Parathyroid adenoma (tissue), 2 donors: ENCODE measurements at regions not wholly inside any gene's neighbourhood (a gene's known extent, or its start where the extent isn't known, plus 50 kb on each side); places are given as distances from the start of the nearest gene placed in this dataset.

Experiments used
- H2AFZ ChIP-seq: fragments of 300-600 bp; sonication (generic); one replicate; pipeline ENCODE4 v1.7.0; 2017; ENCODE audit warnings: antibody characterized with exemption, mild to moderate bottlenecking
- H3K27ac ChIP-seq: fragments of 300-600 bp; sonication (generic); one replicate; pipeline ENCODE4 v1.7.0; 2017
- H3K27me3 ChIP-seq: fragments of 300-600 bp; sonication (generic); one replicate; pipeline ENCODE4 v1.7.0; 2017; ENCODE audit warnings: low read length; ENCODE audit not compliant: control insufficient read depth, insufficient read depth
- H3K36me3 ChIP-seq: fragments of 300-600 bp; sonication (generic); one replicate; pipeline ENCODE4 v1.7.0; 2017; ENCODE audit warnings: low read length; ENCODE audit not compliant: control insufficient read depth, insufficient read depth
- H3K4me1 ChIP-seq: fragments of 300-600 bp; sonication (generic); one replicate; pipeline ENCODE4 v1.7.0; 2017; ENCODE audit warnings: control low read depth
- H3K4me2 ChIP-seq: fragments of 300-600 bp; sonication (generic); one replicate; pipeline ENCODE4 v1.7.0; 2017; ENCODE audit warnings: low read length
- H3K4me3 ChIP-seq: fragments of 300-600 bp; sonication (generic); one replicate; pipeline ENCODE4 v1.7.0; 2017; ENCODE audit warnings: low read depth, low read length
- H3K79me2 ChIP-seq: fragments of 300-600 bp; sonication (generic); one replicate; pipeline ENCODE4 v1.7.0; 2017; ENCODE audit warnings: control low read depth
- H3K9ac ChIP-seq: fragments of 300-600 bp; sonication (generic); one replicate; pipeline ENCODE4 v1.7.0; 2017; ENCODE audit warnings: mild to moderate bottlenecking
- H3K9me3 ChIP-seq: fragments of 300-600 bp; sonication (generic); one replicate; pipeline ENCODE4 v1.7.0; 2017; ENCODE audit warnings: low read length; ENCODE audit not compliant: control insufficient read depth
- TF ChIP-seq, protein P1 (sequence below): fragments of 300-600 bp; sonication (generic); IDR thresholded peaks from one replicate; pipeline ENCODE4 v1.7.0; 2017; ENCODE audit warnings: antibody characterized with exemption, mild to moderate bottlenecking
- donor health status: primary hyperparathyroidism.

DNA sequence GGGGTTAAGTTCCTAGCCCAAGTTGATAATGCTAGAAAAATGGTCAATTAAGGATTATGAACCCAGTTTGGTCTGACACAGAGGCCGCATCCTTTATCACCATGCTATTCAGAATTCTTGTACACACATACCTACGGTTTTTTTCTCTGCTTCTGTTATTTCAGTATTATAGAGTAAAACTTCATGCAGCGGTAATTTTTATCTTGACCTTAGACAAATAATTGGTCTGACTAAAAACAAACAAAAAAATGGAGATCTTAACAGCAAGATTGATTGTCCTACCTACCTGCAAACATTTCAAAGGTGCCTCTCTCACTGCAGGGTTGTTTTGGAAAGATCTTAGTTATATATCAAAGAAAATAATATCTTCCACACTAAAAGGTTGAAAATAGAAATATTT lies 201.9 kb upstream of the PRICKLE1 start:
- H3K4me2 ChIP-seq = no peak overlapping the region
- H3K9me3 ChIP-seq = no peaks in the 10 kb centered on the region
- no peaks in the 10 kb centered on the region for H3K4me1 ChIP-seq
- H3K27me3 ChIP-seq = no peaks in the 10 kb centered on the region
- H3K9ac ChIP-seq = no peak overlapping the region
- H3K79me2 ChIP-seq = no peaks in the 10 kb centered on the region
- no peaks in the 10 kb centered on the region for H3K36me3 ChIP-seq
- TF ChIP-seq, protein P1, sequence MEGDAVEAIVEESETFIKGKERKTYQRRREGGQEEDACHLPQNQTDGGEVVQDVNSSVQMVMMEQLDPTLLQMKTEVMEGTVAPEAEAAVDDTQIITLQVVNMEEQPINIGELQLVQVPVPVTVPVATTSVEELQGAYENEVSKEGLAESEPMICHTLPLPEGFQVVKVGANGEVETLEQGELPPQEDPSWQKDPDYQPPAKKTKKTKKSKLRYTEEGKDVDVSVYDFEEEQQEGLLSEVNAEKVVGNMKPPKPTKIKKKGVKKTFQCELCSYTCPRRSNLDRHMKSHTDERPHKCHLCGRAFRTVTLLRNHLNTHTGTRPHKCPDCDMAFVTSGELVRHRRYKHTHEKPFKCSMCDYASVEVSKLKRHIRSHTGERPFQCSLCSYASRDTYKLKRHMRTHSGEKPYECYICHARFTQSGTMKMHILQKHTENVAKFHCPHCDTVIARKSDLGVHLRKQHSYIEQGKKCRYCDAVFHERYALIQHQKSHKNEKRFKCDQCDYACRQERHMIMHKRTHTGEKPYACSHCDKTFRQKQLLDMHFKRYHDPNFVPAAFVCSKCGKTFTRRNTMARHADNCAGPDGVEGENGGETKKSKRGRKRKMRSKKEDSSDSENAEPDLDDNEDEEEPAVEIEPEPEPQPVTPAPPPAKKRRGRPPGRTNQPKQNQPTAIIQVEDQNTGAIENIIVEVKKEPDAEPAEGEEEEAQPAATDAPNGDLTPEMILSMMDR = no peak
- H2AFZ ChIP-seq = no peak overlapping the region
- no peak overlapping the region for H3K4me3 ChIP-seq
- H3K27ac ChIP-seq = no peak overlapping the region

DNA sequence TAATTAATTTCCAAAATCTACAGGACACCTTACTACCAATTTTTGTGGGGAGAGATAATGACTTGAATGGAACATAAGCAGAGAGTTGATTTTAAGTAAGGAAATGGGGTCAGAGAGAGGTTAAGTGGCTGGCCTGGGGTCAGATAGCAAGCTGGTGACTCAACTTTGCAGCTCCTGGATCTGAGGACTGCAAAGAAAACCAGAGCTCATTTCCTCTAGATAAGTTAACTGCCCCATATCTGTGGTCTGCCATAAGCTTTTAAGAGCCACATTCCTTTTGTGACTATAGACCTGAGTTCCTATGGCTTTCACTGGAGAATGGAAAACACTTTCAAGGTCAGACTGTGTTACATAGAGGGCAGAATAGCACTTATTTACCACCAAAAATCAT lies 201.2 kb upstream of the PRICKLE1 start:
- Histone ChIP-seq H3K4me1 (no peaks in the 10 kb centered on the region), H3K36me3 (no peaks in the 10 kb centered on the region), H3K27me3 (no peaks in the 10 kb centered on the region), H2AFZ (no peak overlapping the region), H3K4me3 (no peak overlapping the region), H3K27ac (no peak overlapping the region), H3K9ac (no peak overlapping the region), H3K9me3 (no peaks in the 10 kb centered on the region), H3K79me2 (no peaks in the 10 kb centered on the region), H3K4me2 (no peak overlapping the region)
- TF ChIP-seq, protein P1 = no peak

DNA sequence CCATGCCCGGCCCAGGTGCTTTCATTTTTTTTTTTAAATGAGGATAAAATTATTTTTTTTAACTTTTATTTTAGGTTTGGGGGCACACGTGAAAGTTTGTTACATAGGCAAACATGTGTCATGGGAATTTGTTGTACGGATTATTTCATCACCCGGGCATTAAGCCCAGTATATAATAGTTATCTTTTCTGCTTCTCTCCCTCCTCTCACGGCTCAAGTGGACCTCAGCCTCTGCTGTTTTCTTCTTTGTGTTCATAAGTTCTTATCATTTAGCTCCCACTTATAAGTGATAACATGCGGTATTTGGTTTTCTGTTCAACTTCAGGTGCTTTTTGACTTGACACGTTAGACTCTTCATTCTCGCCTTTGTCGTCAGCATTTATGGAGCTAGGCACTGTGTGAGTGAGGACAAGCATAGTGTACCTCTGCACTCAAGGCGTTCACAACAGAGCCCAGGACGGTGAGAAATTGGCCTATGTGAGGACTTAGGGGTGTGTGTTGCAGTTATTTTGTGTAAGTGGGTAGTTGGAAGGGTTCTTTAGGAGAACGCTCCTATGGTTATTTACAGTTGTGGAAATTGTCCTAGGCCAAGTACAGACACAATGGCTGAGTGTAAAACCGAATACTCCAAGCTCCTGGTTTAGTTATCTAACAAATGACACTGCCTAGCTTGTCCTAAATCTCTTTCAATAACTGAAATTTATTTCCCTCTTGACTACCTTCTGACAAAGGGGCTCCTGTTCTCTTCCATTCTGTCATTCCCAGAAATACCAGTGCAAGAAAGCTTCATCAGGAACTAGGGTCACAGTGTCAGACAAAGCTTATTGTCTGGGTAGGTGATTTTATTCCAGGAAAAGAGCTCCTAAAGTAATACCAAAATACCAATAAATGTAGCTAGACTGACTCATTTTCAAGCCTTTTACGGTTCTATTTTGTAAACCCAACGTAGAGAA lies 200.5 kb upstream of the PRICKLE1 start:
- TF ChIP-seq, protein P1 = no peak
- Histone ChIP-seq H2AFZ (no peak overlapping the region), H3K79me2 (no peaks in the 10 kb centered on the region), H3K4me1 (no peaks in the 10 kb centered on the region), H3K36me3 (no peaks in the 10 kb centered on the region), H3K27me3 (no peaks in the 10 kb centered on the region), H3K9me3 (no peaks in the 10 kb centered on the region), H3K9ac (no peak overlapping the region), H3K4me2 (no peak overlapping the region), H3K27ac (no peak overlapping the region), H3K4me3 (no peak overlapping the region)

DNA sequence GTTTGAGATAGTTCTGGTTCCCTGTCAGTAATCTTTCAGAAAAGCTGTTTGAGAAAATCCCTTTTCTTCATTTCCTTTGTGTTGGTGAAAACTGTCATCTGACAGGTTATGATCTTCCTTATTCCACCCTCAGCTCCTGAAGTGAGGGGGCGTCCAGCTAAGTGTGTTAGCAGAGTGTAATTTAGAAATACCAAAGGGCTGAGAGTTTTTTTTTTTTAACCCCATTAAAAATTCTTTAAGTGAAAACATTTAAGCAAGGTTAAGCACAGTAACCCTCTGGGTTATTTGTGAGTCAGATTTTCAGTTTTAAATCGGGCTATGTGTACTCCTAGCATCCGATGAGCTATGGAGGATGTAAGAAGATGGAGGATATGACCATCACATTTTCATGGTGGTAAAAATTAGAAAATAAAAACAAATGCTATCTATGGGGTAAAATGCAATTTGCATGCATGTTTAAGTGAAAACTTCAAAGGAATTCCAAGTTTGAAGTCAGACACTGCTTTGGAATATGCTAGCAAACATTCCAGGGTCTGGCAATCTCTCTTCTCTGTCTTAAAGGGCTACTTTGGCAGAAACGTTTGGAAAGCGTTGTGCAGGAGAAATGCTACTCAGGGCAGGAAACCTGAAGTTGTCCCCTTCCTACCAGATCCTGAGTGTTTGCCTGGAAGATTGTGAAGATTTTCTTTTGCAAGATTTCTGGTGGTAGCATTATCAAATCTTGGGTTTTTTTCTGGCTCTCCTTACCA lies 197.0 kb upstream of the PRICKLE1 start:
- Histone ChIP-seq H3K9ac (no peak overlapping the region), H3K36me3 (no peaks in the 10 kb centered on the region), H3K79me2 (no peaks in the 10 kb centered on the region), H3K4me2 (no peak overlapping the region), H3K27me3 (no peaks in the 10 kb centered on the region), H3K27ac (no peak overlapping the region), H2AFZ (no peak overlapping the region), H3K9me3 (no peaks in the 10 kb centered on the region), H3K4me1 (no peaks in the 10 kb centered on the region), H3K4me3 (no peak overlapping the region)
- TF ChIP-seq, protein P1 = no peak
